NB4 (cell line): ENCODE measurements at regions not wholly inside any gene's neighbourhood (a gene's known extent, or its start where the extent isn't known, plus 50 kb on each side); places are given as distances from the start of the nearest gene placed in this dataset.
A peak's percentile ranks its signal among the peaks of the same experiment; 100 is the strongest.

Source experiments
- DNase-seq: peaks from one replicate; pipeline ENCODE4 v3.0.0; 2010; ENCODE audit warnings: low read depth
- H3K4me3 ChIP-seq: one replicate; pipeline ENCODE4 v1.5.1; 2011; ENCODE audit warnings: mild to moderate bottlenecking, low read depth, low read length, moderate library complexity
- MYC ChIP-seq: IDR thresholded peaks from 2 replicates; pipeline ENCODE4 v1.6.1; 2011; ENCODE audit warnings: low read depth, low read length
- POLR2A ChIP-seq: IDR thresholded peaks from 2 replicates; pipeline ENCODE4 v1.6.1; 2011; ENCODE audit warnings: mild to moderate bottlenecking; ENCODE audit not compliant: insufficient read length; ENCODE audit errors: extremely low read depth
- TF ChIP-seq, protein P1 (sequence below): IDR thresholded peaks from one replicate; pipeline ENCODE4 v1.5.1; 2012; ENCODE audit warnings: low read depth, low read length
- TF ChIP-seq, protein P2 (sequence below): IDR thresholded peaks from 2 replicates; pipeline ENCODE4 v1.6.1; 2011; ENCODE audit warnings: low read depth, low read length

DNA sequence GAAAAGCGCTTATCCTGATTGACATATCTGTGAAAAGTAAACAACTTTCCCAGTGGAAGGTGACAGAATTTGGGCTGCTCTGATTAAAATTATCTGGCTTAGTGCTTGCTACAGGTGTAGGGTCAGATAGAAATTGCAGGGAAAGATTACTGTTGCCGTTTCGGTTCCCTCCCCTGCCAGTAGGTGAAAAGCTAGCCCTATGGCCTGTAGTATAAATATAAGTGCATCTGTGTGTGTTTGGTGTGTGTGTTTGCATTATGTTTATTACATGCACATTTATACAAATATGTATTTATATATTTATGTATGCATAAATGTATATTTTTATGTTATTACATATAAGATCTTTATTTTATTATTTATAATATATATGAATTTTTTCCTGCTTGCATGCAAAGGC is 72.3 kb upstream of the VOPP1 start:
- DNase-seq = no peak
- no peak overlapping the region for H3K4me3 ChIP-seq
- TF ChIP-seq, protein P1, sequence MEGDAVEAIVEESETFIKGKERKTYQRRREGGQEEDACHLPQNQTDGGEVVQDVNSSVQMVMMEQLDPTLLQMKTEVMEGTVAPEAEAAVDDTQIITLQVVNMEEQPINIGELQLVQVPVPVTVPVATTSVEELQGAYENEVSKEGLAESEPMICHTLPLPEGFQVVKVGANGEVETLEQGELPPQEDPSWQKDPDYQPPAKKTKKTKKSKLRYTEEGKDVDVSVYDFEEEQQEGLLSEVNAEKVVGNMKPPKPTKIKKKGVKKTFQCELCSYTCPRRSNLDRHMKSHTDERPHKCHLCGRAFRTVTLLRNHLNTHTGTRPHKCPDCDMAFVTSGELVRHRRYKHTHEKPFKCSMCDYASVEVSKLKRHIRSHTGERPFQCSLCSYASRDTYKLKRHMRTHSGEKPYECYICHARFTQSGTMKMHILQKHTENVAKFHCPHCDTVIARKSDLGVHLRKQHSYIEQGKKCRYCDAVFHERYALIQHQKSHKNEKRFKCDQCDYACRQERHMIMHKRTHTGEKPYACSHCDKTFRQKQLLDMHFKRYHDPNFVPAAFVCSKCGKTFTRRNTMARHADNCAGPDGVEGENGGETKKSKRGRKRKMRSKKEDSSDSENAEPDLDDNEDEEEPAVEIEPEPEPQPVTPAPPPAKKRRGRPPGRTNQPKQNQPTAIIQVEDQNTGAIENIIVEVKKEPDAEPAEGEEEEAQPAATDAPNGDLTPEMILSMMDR = no peak
- no peak for TF ChIP-seq POLR2A
- TF ChIP-seq MYC = no peak
- TF ChIP-seq, protein P2, sequence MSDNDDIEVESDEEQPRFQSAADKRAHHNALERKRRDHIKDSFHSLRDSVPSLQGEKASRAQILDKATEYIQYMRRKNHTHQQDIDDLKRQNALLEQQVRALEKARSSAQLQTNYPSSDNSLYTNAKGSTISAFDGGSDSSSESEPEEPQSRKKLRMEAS = no peak

DNA sequence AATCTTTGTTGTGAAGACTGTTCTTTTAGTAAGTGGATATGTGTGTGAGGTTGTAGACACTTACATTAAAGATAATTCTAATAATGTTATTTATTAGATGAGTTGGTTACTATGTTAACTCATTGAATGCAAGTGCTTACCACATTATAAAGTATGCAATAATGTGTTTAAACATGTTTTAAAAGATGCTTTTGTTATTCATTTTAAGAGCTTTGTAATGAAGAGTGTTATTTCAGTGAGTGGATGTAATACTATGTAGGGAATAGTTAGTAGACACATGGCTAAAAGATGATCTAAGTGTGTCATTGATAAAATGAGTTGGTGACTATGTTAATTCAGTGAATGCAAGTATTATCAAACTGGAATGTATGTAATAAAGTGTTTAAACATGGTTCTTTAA is 70.0 kb upstream of the VOPP1 start:
- DNase-seq = no peak
- H3K4me3 ChIP-seq = no peak overlapping the region
- TF ChIP-seq, protein P1 = no peak
- TF ChIP-seq MYC = no peak
- no peak for TF ChIP-seq POLR2A
- TF ChIP-seq, protein P2 = no peak

DNA sequence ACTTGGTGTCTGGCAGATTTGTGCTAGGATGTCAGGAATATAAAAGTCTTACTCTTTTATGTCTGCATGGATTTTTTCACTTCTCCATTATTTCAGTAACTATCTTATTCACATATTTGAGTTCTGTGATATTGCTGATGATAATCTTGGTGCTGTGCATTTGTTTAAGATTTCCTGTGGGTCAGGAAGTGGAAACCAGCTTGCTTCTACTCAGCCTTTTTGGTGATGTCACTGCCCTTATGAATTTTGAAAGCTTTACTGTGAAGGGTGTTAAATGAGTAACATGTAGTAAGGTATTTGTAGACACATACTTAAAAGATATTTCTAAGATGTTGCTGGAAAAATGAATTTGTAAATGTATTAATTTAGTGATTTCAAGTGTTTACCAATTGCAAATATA is 69.5 kb upstream of the VOPP1 start:
- DNase-seq = no peak
- H3K4me3 ChIP-seq = no peak overlapping the region
- TF ChIP-seq, protein P2 = no peak

DNA sequence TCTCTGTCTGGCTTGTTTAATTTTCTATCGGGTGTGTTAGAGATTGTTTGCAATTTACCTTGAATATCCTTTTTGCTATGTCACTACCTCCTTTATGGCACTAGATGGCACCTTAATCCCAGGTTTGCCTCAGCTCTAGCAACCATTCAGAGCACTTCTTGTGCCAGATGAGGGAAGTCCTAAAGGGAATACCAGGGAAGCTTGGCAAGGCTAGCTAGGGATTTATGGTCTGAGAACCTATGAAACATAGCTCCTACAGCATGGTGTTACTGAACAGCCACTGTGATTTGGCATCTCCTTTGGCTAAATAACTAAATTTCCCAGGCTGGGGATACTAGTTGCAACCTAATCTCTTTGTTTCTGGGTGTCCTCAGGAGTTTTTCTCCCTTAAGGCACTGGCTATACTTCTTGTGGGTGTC is 69.0 kb upstream of the VOPP1 start:
- TF ChIP-seq POLR2A (no peak), MYC (no peak)
- TF ChIP-seq, protein P2 = no peak
- TF ChIP-seq, protein P1 = peak; percentile 59
- DNase-seq = peak; percentile 73

DNA sequence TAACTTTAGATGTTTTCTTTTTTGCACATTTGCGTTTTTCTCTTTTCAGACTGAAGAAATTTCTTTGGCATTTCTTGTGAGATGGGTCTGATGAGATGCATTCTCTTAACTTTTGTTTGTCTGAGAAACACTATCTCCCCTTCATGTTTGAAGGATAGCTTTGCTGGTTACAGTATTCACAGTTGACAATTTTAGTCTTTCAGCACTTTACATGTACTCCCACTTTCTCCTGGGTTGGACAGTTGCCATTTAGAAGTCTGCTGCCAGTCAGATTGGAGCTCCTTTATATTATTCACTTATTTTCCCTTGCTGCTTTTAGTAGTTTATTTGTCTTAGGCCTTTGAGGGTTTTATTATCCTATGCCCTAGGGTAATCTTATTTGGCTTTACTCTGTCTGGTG is 67.3 kb upstream of the VOPP1 start:
- no peak overlapping the region for H3K4me3 ChIP-seq
- TF ChIP-seq POLR2A (no peak), MYC (no peak)
- TF ChIP-seq, protein P1 = no peak
- TF ChIP-seq, protein P2 = no peak
- DNase-seq = no peak

More for the DNA sequence above, 69.0 kb upstream of the VOPP1 start:
- H3K4me3 ChIP-seq = no peak overlapping the region

DNA sequence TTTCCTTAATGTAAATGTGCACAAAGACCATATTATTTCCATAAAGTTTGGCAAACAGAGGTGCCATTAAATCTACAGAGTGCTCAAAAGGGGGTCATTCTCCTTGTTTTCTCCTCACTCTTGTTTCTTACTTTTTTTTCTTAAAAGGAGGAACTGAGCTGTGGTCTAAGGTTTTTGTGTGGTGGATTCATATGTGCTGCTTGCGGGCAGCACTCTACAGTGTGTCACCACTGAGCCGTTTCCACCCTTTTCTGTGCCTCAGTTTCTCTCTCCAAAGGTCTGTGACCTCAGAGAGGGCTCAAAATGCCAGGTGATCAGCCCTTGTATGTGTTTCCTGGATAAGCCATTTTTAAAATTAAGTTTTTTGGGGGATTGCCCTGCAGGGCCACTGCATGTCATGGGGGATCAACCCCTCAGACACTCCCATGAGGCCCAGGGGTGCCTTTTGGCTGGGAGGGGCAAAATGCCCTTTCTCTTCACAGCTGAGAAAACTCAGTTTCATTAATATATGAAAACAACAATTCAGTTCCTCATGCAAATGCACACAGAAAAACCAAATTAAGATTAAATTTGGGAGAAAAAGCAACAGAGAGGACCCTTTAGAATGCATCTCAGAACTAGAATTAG is 56.9 kb upstream of the VOPP1 start:
- no peak overlapping the region for H3K4me3 ChIP-seq
- no peak for DNase-seq
- no peak for TF ChIP-seq MYC
- TF ChIP-seq POLR2A = no peak
- TF ChIP-seq, protein P1 = no peak
- TF ChIP-seq, protein P2 = no peak
